SK-N-SH treated with all-trans-retinoic acid at 6 μM for 48 hours (cell line): ENCODE measurements at regions not wholly inside any gene's neighbourhood (a gene's known extent, or its start where the extent isn't known, plus 50 kb on each side); places are given as distances from the start of the nearest gene placed in this dataset.

Source experiments
- ESRRG ChIP-seq: fragments of 250-450 bp; sonication (Bioruptor Pico); IDR thresholded peaks from 2 replicates; pipeline ENCODE4 v1.6.1; 2021; ENCODE audit warnings: mild to moderate bottlenecking
- RARB ChIP-seq: fragments of 250-450 bp; sonication (Bioruptor Pico); IDR thresholded peaks from 2 replicates; pipeline ENCODE4 v1.8.0; 2021; ENCODE audit warnings: mild to moderate bottlenecking, moderate library complexity

DNA sequence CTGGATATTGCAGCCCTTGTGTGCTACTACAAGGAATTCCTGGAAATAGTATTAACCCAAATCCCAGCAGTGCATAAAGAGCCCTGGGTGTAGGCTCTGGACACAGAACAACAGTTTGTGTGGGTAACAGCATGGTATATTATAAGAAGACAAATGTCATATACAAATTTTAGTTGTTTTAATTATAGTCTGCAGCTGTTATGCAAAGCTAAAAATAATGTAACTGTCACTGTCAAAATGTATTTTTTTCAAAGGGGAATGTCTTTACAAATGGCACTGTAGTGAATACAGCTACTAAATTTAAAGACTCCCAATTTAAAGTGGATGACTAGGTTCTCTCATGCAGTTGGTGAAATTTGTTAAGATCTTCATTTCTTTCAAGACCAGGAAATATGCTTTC, 339.0 kb downstream of the GPR37 start:
- TF ChIP-seq ESRRG (CRISPR knock-in tag): no peak
- TF ChIP-seq RARB: no peak
